RWPE1 (cell line): ENCODE measurements at regions not wholly inside any gene's neighbourhood (a gene's known extent, or its start where the extent isn't known, plus 50 kb on each side); places are given as distances from the start of the nearest gene placed in this dataset.
A peak's percentile ranks its signal among the peaks of the same experiment; 100 is the strongest.
"Not testable (repeated sequence)": the region's sequence is repeated elsewhere in the genome, so short reads cannot be mapped to it uniquely, and the experiment has no call there.

Experiments used
- CTCF ChIA-PET: fragments of 350-600 bp; sonication (Branson Sonifier 250); formaldehyde crosslinking; extraction: SDS; loops from one replicate; lab custom pipeline; 2021; lab: Yijun Ruan, JAX
- POLR2A ChIA-PET: fragments of 400-600 bp; formaldehyde crosslinking; extraction: SDS; loops from one replicate; lab custom pipeline; 2020; ENCODE audit warnings: antibody characterized with exemption; ENCODE audit not compliant: low non-redundant PET; lab: Yijun Ruan, JAX
- DNase-seq: peaks from one replicate; pipeline ENCODE4 v3.0.0; 2012; ENCODE audit warnings: low spot score
- H3K27ac ChIP-seq: fragments of 450-650 bp; 2 replicates; pipeline ENCODE4 v1.5.1; 2017
- CTCF ChIP-seq: fragments of 450-650 bp; conservative IDR thresholded peaks from 2 replicates; pipeline ENCODE4 v1.5.1; 2017; ENCODE audit warnings: low read depth, mild to moderate bottlenecking

DNA sequence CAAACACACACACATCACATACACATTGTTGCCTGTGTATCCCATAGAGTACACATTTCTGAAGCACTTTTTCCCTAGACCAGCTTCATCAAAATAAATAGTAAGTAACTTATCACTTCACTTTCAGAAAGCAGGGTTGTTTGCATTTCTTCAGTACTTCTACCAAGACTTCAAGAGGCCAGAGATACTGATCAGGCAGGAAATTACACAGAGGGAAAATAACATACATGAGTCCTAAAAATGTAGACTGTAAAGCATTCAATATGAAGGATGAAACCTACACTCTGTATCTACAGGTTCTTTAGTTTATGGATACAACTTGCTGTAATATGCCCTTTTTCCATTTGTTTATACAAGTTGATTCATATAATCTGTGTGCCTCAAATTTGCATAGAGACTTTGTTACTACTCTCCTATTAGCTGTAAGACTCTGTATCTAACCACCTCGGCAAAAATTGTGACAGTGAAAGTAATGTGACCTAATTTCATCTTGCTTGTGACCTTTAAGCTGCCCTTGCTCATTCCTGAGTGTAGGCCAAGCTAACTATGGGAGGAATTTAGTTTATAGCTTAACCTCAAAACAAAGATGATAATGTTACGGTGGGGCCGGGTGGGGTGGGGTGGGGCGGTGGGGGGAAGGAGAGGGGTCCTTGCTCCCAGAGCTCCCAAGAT is 228.9 kb upstream of the SPOPL start:
- ChIA-PET CTCF (no interaction called here), POLR2A (no interaction called here)
- no peak for DNase-seq
- no peak for TF ChIP-seq CTCF
- no peak overlapping the region; the same call in 1 of the 2 replicates for H3K27ac ChIP-seq

- H3K27ac ChIP-seq: peak overlapping the region; percentile 7; the same call in 1 of the 2 replicates
- DNase-seq, CTCF ChIA-PET, POLR2A ChIA-PET: not testable (repeated sequence)
Observed at GRCh38 chr2:138273280-138273679, 228.3 kb upstream of the SPOPL start.

- ChIA-PET CTCF (interaction anchor here (0.6 kb wide), 1 partner anchor 327 kb away, joined by 4 read pairs; no protein-coding TSS in a partner anchor), POLR2A (interaction anchor here (0.5 to 0.6 kb wide), 2 partner anchors 924 to 1754 kb away, joined by 3 read pairs; no protein-coding TSS in a partner anchor)
- peak overlapping the region; percentile 60; the same call in 1 of the 2 replicates for H3K27ac ChIP-seq
- DNase-seq: no peak
- no peak for TF ChIP-seq CTCF
Observed at GRCh38 chr2:138274421-138275291, 226.9 kb upstream of the SPOPL start.

- DNase-seq: no peak
- H3K27ac ChIP-seq: no peak overlapping the region
- POLR2A ChIA-PET: interaction anchor here (0.6 kb wide), 1 partner anchor 925 kb away, joined by 3 read pairs; no protein-coding TSS in a partner anchor
- no peak for TF ChIP-seq CTCF
- CTCF ChIA-PET: no interaction called here
Observed at GRCh38 chr2:138275292-138275690, 226.3 kb upstream of the SPOPL start.

- ChIA-PET POLR2A (no interaction called here), CTCF (no interaction called here)
- no peak overlapping the region for H3K27ac ChIP-seq
- peak; percentile 31 for DNase-seq
- no peak for TF ChIP-seq CTCF
Observed at GRCh38 chr2:138275881-138276280, 225.7 kb upstream of the SPOPL start.

DNA sequence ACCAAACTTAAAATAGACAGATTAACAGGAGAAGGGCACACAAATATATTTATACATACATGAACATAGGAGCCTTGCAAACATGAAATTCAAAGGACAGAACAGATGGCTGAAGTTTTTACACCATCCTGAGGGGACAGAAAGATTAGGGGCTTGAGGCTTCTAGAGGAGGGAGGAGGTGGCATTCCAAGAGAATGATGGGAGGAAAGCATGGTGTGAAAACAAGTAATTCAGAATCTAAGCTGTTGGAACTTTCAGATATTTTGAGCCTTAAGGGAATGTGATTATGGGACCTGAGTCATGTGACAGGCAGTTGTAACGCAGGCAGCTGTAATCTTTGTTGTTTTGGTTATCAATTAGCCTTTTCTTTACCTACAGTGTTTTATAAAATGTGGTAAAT is 225.2 kb upstream of the SPOPL start:
- no peak for TF ChIP-seq CTCF
- ChIA-PET CTCF (no interaction called here), POLR2A (no interaction called here)
- H3K27ac ChIP-seq: no peak overlapping the region
- DNase-seq: no peak
